K562 (cell line): ENCODE measurements at regions not wholly inside any gene's neighbourhood (a gene's known extent, or its start where the extent isn't known, plus 50 kb on each side); places are given as distances from the start of the nearest gene placed in this dataset.

Experiments used
- EGR1 ChIP-seq: fragments of 450-650 bp; conservative IDR thresholded peaks from 2 replicates; pipeline ENCODE4 v1.6.1; 2017; ENCODE audit warnings: mild to moderate bottlenecking
- TF ChIP-seq, protein P1 (sequence below): fragments of 250-450 bp; sonication (Bioruptor Pico); IDR thresholded peaks from 2 replicates; pipeline ENCODE4 v1.8.0; 2022; ENCODE audit warnings: moderate library complexity, mild to moderate bottlenecking, inconsistent platforms
- TF ChIP-seq, protein P2 (sequence below), 3 experiments: IDR thresholded peaks in 2 of 3; conservative IDR thresholded peaks in 1 of 3; 2 replicates each; pipeline ENCODE4 v1.5.1; 2011 to 2012; ENCODE audit warnings: low read length in 3 of 3, mild to moderate bottlenecking in 3 of 3, control low read depth in 2 of 3, improper control_type of control experiment in 1 of 3, inconsistent platforms in 1 of 3, low read depth in 1 of 3, mixed read lengths in 1 of 3, moderate library complexity in 1 of 3; ENCODE audit not compliant: insufficient read depth in 2 of 3

DNA sequence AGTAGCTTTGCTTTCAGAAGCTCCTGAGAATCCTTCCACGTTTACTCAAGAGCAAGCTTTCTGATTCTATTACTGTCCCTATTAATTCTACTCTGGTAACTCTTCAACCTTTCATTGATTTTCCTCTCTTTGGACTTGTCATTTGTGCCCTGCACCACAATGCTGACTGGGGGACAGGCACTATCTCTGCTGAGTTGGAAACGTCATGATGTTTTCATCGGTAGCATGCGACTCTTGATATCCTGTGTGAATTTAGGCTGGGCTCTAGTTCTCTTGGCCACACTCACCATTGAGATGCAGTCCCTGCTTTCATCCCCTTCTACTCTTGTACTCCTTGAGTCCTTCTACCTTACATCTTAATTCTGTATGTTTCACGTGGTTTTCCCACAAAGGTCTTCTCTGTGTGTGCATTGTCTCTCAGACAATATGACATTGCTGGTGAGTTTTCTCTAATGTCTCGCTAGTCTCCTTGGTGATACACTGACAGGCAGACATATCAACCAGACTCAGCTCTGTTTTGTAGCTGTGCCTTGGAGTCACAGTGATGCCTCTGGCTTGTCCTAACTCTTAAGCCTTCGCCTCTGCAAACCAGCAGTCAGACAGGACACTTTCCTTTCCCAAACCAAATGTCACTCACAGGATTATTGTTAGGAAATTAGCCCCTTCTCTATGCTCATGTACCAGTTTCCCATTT lies 223.6 kb upstream of the ADGRL2 start:
- TF ChIP-seq, protein P1, sequence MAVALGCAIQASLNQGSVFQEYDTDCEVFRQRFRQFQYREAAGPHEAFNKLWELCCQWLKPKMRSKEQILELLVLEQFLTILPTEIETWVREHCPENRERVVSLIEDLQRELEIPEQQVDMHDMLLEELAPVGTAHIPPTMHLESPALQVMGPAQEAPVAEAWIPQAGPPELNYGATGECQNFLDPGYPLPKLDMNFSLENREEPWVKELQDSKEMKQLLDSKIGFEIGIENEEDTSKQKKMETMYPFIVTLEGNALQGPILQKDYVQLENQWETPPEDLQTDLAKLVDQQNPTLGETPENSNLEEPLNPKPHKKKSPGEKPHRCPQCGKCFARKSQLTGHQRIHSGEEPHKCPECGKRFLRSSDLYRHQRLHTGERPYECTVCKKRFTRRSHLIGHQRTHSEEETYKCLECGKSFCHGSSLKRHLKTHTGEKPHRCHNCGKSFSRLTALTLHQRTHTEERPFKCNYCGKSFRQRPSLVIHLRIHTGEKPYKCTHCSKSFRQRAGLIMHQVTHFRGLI (CRISPR knock-in tag), result no peak
- TF ChIP-seq, protein P2, sequence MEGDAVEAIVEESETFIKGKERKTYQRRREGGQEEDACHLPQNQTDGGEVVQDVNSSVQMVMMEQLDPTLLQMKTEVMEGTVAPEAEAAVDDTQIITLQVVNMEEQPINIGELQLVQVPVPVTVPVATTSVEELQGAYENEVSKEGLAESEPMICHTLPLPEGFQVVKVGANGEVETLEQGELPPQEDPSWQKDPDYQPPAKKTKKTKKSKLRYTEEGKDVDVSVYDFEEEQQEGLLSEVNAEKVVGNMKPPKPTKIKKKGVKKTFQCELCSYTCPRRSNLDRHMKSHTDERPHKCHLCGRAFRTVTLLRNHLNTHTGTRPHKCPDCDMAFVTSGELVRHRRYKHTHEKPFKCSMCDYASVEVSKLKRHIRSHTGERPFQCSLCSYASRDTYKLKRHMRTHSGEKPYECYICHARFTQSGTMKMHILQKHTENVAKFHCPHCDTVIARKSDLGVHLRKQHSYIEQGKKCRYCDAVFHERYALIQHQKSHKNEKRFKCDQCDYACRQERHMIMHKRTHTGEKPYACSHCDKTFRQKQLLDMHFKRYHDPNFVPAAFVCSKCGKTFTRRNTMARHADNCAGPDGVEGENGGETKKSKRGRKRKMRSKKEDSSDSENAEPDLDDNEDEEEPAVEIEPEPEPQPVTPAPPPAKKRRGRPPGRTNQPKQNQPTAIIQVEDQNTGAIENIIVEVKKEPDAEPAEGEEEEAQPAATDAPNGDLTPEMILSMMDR (IDR thresholded peaks at IDR 0.05 in 2 of 3, conservative IDR thresholded peaks at IDR 0.05 in 1 of 3; ENCODE audit: insufficient read depth in 2 of 3, low read depth in 1 of 3, low read length in 3 of 3), result no peak
- TF ChIP-seq EGR1, result no peak
